ENCODE measurements at regions not wholly inside any gene's neighbourhood (a gene's known extent, or its start where the extent isn't known, plus 50 kb on each side); places are given as distances from the start of the nearest gene placed in this dataset.

DNA sequence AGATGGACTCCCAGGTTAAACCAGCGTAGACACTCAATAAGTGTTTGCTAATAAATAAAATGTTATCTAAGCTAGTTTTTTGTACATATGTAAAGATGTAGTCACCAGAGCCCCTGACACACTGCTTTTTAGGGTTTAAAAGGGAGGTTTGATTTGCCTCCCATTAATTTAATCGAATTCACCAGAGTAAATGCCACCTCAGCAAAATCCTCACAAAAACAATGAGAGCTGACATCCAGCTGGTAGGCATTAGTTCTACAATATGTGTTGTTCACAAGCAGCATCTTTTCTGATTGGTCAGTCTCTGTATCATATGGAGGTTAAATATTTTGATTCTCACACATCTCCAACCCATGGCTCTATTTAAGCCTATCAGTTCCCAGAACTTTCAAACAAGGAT is 382.6 kb downstream of the CENPC start:
- H3K27ac ChIP-seq (ENCODE audit: low read depth, low read length, poor library complexity, severe bottlenecking), result no peak overlapping the region
- intact Hi-C loops (cut with micrococcal nuclease; ENCODE audit: unreplicated experiment), result no loop called here
- H3K9me3 ChIP-seq (ENCODE audit: low read length), result no peaks in the 10 kb centered on the region
- BruUV-seq (replicated peaks), result no TSS peak
- TF ChIP-seq, protein P1, sequence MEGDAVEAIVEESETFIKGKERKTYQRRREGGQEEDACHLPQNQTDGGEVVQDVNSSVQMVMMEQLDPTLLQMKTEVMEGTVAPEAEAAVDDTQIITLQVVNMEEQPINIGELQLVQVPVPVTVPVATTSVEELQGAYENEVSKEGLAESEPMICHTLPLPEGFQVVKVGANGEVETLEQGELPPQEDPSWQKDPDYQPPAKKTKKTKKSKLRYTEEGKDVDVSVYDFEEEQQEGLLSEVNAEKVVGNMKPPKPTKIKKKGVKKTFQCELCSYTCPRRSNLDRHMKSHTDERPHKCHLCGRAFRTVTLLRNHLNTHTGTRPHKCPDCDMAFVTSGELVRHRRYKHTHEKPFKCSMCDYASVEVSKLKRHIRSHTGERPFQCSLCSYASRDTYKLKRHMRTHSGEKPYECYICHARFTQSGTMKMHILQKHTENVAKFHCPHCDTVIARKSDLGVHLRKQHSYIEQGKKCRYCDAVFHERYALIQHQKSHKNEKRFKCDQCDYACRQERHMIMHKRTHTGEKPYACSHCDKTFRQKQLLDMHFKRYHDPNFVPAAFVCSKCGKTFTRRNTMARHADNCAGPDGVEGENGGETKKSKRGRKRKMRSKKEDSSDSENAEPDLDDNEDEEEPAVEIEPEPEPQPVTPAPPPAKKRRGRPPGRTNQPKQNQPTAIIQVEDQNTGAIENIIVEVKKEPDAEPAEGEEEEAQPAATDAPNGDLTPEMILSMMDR (conservative IDR thresholded peaks at IDR 0.05; ENCODE audit: low read length), result no peak
- TF ChIP-seq EZH2phosphoT487 (IDR thresholded peaks at IDR 0.05; ENCODE audit: borderline replicate concordance, low read depth, low read length), result no peak
- H3K9me2 ChIP-seq (ENCODE audit: insufficient read depth, low read length), result no peaks in the 10 kb centered on the region
- ChIA-PET CTCF (ENCODE audit: unreplicated experiment) (no interaction called here), POLR2A (no interaction called here)
- no peaks in the 10 kb centered on the region for H4K20me1 ChIP-seq (ENCODE audit: insufficient read depth, low read length)
- H3K36me3 ChIP-seq (ENCODE audit: insufficient read depth, low read length), result no peaks in the 10 kb centered on the region
- no peaks in the 10 kb centered on the region for H3K79me2 ChIP-seq (ENCODE audit: insufficient read depth, low read depth, low read length)
- no peaks in the 10 kb centered on the region for H3K4me1 ChIP-seq (ENCODE audit: insufficient read depth, low read length, poor library complexity, severe bottlenecking)
- no peak overlapping the region for H2AFZ ChIP-seq (ENCODE audit: low read length)
- H3K4me3 ChIP-seq (ENCODE audit: low read depth, low read length, poor library complexity, severe bottlenecking), result no peak overlapping the region
- H3K4me2 ChIP-seq (ENCODE audit: low read length), result no peak overlapping the region
- no peak for DNase-seq (ENCODE audit: low spot score)

- H3K9me3 ChIP-seq (ENCODE audit: low read length), result no peaks in the 10 kb centered on the region
- CTCF ChIA-PET (ENCODE audit: unreplicated experiment), result no interaction called here
- POLR2A ChIA-PET, result no interaction called here
- no peaks in the 10 kb centered on the region for H3K36me3 ChIP-seq (ENCODE audit: insufficient read depth, low read length)
- H3K79me2 ChIP-seq (ENCODE audit: insufficient read depth, low read depth, low read length), result no peaks in the 10 kb centered on the region
- no peak overlapping the region for H3K4me2 ChIP-seq (ENCODE audit: low read length)
- no peaks in the 10 kb centered on the region for H3K9me2 ChIP-seq (ENCODE audit: insufficient read depth, low read length)
- H3K27ac ChIP-seq (ENCODE audit: low read depth, low read length, poor library complexity, severe bottlenecking), result no peak overlapping the region
- H3K4me1 ChIP-seq (ENCODE audit: insufficient read depth, low read length, poor library complexity, severe bottlenecking), result no peaks in the 10 kb centered on the region
- no peak overlapping the region for H2AFZ ChIP-seq (ENCODE audit: low read length)
- TF ChIP-seq, protein P1 (conservative IDR thresholded peaks at IDR 0.05; ENCODE audit: low read length), result no peak
- H4K20me1 ChIP-seq (ENCODE audit: insufficient read depth, low read length), result no peaks in the 10 kb centered on the region
- intact Hi-C loops (cut with micrococcal nuclease; ENCODE audit: unreplicated experiment), result no loop called here
- BruUV-seq (replicated peaks), result no TSS peak
- no peak for DNase-seq (ENCODE audit: low spot score)
- H3K4me3 ChIP-seq (ENCODE audit: low read depth, low read length, poor library complexity, severe bottlenecking), result no peak overlapping the region
Measured at GRCh38 chr4:67161311-67161710, 384.0 kb downstream of the CENPC start.

DNA sequence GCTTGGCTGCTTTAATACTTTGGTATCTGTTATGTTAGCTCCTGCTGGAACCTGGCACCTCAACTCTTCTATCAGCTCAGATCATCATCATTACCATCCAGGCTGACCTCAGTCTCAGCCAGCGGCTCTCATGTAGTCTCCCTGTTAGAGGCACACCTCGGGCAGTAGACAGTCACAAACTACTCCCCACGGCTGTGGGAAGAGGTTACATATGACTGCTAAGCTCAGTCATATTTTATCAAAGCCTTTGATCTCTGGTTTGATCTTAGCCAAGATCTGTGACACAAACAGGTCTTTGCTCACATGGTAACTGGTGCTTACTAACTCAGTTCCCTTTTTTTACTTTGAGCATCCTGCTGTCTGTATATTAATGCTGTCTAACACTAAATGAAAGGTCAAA is 384.9 kb downstream of the CENPC start:
- no peak overlapping the region for H2AFZ ChIP-seq (ENCODE audit: low read length)
- H3K79me2 ChIP-seq (ENCODE audit: insufficient read depth, low read depth, low read length), result no peaks in the 10 kb centered on the region
- H3K9me3 ChIP-seq (ENCODE audit: low read length), result no peaks in the 10 kb centered on the region
- no peak overlapping the region for H3K4me2 ChIP-seq (ENCODE audit: low read length)
- H4K20me1 ChIP-seq (ENCODE audit: insufficient read depth, low read length), result no peaks in the 10 kb centered on the region
- no peaks in the 10 kb centered on the region for H3K4me1 ChIP-seq (ENCODE audit: insufficient read depth, low read length, poor library complexity, severe bottlenecking)
- H3K36me3 ChIP-seq (ENCODE audit: insufficient read depth, low read length), result no peaks in the 10 kb centered on the region
- no peak overlapping the region for H3K27ac ChIP-seq (ENCODE audit: low read depth, low read length, poor library complexity, severe bottlenecking)
- no peak for TF ChIP-seq EZH2phosphoT487 (IDR thresholded peaks at IDR 0.05; ENCODE audit: borderline replicate concordance, low read depth, low read length)
- TF ChIP-seq, protein P1 (conservative IDR thresholded peaks at IDR 0.05; ENCODE audit: low read length), result no peak
- CTCF ChIA-PET (ENCODE audit: unreplicated experiment), result no interaction called here
- POLR2A ChIA-PET, result no interaction called here
- no peaks in the 10 kb centered on the region for H3K9me2 ChIP-seq (ENCODE audit: insufficient read depth, low read length)
- no peak for DNase-seq (ENCODE audit: low spot score)
- H3K4me3 ChIP-seq (ENCODE audit: low read depth, low read length, poor library complexity, severe bottlenecking), result no peak overlapping the region
- intact Hi-C loops (cut with micrococcal nuclease; ENCODE audit: unreplicated experiment), result no loop called here
- BruUV-seq (replicated peaks), result no TSS peak

All from OCI-LY7 (cell line).